GM23338 (cell line): ENCODE measurements at regions not wholly inside any gene's neighbourhood (a gene's known extent, or its start where the extent isn't known, plus 50 kb on each side); places are given as distances from the start of the nearest gene placed in this dataset.

Experiments used
- CTCF ChIP-seq, 2 experiments: fragments of 200-600 bp in 1 of 2; sonication (generic) in 1 of 2; conservative IDR thresholded peaks; 2 replicates each; pipeline versions ENCODE4 v1.5.1 to v1.6.1; 2016 to 2017; ENCODE audit warnings: antibody characterized with exemption in 2 of 2, low read depth in 2 of 2, mild to moderate bottlenecking in 2 of 2, moderate library complexity in 1 of 2
- EZH2 ChIP-seq: fragments of 200-600 bp; sonication (generic); IDR thresholded peaks from one replicate; pipeline ENCODE4 v1.8.0; 2017; ENCODE audit warnings: antibody characterized with exemption, mild to moderate bottlenecking, low read depth; ENCODE audit not compliant: unreplicated experiment
- EZH2phosphoT487 ChIP-seq: fragments of 200-600 bp; sonication (generic); IDR thresholded peaks from one replicate; pipeline ENCODE4 v1.8.1; 2018; ENCODE audit warnings: antibody characterized with exemption; ENCODE audit not compliant: unreplicated experiment
- POLR2AphosphoS5 ChIP-seq: IDR thresholded peaks from 2 replicates; pipeline ENCODE4 v1.6.1; 2016; ENCODE audit warnings: antibody characterized with exemption, low read depth
- REST ChIP-seq: IDR thresholded peaks from one replicate; pipeline ENCODE4 v1.6.1; 2018; ENCODE audit warnings: antibody characterized with exemption; ENCODE audit not compliant: unreplicated experiment

- TF ChIP-seq CTCF (conservative IDR thresholded peaks at IDR 0.05; ENCODE audit: low read depth in 2 of 2), result no peak
- no peak for TF ChIP-seq EZH2
- no peak for TF ChIP-seq EZH2phosphoT487
- TF ChIP-seq POLR2AphosphoS5, result no peak
- no peak for TF ChIP-seq REST
Observed at GRCh38 chr12:65747338-65747737, 76.9 kb upstream of the HMGA2 start.
